ENCODE measurements at regions not wholly inside any gene's neighbourhood (a gene's known extent, or its start where the extent isn't known, plus 50 kb on each side); places are given as distances from the start of the nearest gene placed in this dataset.
A peak's percentile ranks its signal among the peaks of the same experiment; 100 is the strongest.

DNA sequence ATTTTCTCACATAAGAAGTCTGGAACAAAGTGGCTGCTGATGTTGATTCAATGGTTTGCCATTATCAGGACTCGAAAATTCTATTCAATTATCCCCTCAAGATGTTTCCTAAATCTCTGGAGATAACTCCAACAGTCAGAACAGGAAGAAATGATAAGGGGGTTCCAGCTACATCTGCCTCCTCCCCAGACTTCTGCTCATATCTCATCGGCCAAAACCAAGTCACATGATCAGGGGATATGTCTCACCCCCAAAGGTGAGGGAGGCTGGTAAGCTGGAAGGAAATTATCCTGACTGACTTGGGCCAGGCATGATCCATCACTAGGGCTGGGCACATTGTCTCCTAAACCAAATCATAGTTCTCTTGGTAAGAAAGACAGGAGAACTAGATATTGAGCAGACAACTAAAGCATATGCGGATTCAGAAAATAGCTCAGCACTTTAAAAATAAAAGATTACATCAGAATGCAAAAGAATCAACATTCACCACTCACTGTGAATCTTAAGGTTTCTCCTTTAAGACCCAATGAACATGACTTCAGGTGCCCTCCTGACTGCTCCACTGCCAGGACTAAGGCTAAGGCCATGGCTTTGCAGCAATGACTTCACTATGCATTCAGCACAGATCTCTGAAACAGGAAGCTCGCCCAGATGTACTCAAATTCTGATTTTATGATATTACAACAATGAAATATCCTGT, 306.3 kb downstream of the ENC1 start:
- no peak overlapping the region for H3K9ac ChIP-seq (ENCODE audit: low read length in 3 of 3)
- FAIRE-seq = no peak

DNA sequence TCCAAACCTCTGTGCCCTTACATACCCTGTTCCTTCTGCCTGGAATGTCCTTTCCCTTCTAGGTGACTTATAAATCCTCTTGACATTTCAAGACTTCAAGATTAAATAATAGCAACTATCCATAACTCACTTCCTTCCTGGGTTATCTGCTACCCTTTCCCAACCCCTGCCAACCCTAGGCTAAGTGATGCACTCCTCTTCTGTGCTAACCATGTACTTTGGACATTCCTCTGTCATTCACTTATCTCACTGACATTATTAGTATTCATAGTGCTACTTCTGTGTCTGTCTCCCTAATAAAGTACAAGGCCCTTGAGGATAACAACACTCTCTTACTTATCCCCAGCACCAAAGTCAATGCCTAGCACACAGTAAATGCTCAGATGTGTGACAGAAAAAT, 307.1 kb downstream of the ENC1 start:
- Histone ChIP-seq H3K4me3 (ENCODE audit: low read length in 3 of 3) (no peak overlapping the region), H3K27ac (ENCODE audit: low read depth in 2 of 2, low read length in 2 of 2) (no peak overlapping the region), H3K9ac (ENCODE audit: low read length in 3 of 3) (no peak overlapping the region), H3K27me3 (ENCODE audit: control insufficient read depth, insufficient read depth, low read length) (no peaks in the 10 kb centered on the region), H3K36me3 (ENCODE audit: control insufficient read depth in 2 of 3, insufficient read depth in 3 of 3, low read length in 3 of 3) (no peaks in the 10 kb centered on the region), H3K9me3 (ENCODE audit: control insufficient read depth in 2 of 3, insufficient read depth in 1 of 3, low read length in 3 of 3) (no peaks in the 10 kb centered on the region), H3K4me1 (ENCODE audit: control insufficient read depth in 2 of 3, insufficient read depth in 2 of 3, low read depth in 1 of 3, low read length in 3 of 3) (no peaks in the 10 kb centered on the region)
- FAIRE-seq = no peak
- TF ChIP-seq, protein P1, sequence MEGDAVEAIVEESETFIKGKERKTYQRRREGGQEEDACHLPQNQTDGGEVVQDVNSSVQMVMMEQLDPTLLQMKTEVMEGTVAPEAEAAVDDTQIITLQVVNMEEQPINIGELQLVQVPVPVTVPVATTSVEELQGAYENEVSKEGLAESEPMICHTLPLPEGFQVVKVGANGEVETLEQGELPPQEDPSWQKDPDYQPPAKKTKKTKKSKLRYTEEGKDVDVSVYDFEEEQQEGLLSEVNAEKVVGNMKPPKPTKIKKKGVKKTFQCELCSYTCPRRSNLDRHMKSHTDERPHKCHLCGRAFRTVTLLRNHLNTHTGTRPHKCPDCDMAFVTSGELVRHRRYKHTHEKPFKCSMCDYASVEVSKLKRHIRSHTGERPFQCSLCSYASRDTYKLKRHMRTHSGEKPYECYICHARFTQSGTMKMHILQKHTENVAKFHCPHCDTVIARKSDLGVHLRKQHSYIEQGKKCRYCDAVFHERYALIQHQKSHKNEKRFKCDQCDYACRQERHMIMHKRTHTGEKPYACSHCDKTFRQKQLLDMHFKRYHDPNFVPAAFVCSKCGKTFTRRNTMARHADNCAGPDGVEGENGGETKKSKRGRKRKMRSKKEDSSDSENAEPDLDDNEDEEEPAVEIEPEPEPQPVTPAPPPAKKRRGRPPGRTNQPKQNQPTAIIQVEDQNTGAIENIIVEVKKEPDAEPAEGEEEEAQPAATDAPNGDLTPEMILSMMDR (IDR thresholded peaks at IDR 0.05; ENCODE audit: borderline replicate concordance, extremely low read depth, insufficient read depth) = no peak
- intact Hi-C loops (cut with DNase I) = no loop called here
- DNase-seq = no peak

More for the DNA sequence above, 306.3 kb downstream of the ENC1 start:
- DNase-seq = no peak
- Histone ChIP-seq H3K27ac (ENCODE audit: low read depth in 2 of 2, low read length in 2 of 2) (no peak overlapping the region), H3K9me3 (ENCODE audit: control insufficient read depth in 2 of 3, insufficient read depth in 1 of 3, low read length in 3 of 3) (no peaks in the 10 kb centered on the region), H3K4me3 (ENCODE audit: low read length in 3 of 3) (no peak overlapping the region), H3K4me1 (ENCODE audit: control insufficient read depth in 2 of 3, insufficient read depth in 2 of 3, low read depth in 1 of 3, low read length in 3 of 3) (no peaks in the 10 kb centered on the region), H3K27me3 (ENCODE audit: control insufficient read depth, insufficient read depth, low read length) (no peaks in the 10 kb centered on the region), H3K36me3 (ENCODE audit: control insufficient read depth in 2 of 3, insufficient read depth in 3 of 3, low read length in 3 of 3) (no peaks in the 10 kb centered on the region)
- intact Hi-C loops (cut with DNase I) = no loop called here
- TF ChIP-seq, protein P1 (IDR thresholded peaks at IDR 0.05; ENCODE audit: borderline replicate concordance, extremely low read depth, insufficient read depth) = no peak

DNA sequence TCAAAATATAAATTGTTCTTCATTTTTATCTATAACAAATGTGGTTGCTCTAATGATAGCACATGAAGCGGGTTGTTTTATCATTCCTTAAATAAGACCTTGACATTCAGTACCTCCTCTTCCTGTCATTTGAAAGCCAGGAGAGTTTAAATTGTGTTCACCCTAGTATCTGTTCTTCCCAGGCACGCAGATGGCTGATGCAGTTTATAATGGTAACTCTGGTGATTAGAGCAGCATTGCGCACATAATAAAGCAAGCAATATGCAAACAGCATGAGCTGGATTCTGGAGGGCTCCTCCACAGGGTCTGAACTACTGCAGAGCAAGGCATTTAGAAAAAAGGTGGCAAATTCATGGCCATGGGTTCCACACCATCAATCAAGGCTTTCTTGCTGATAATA, 307.8 kb downstream of the ENC1 start:
- H3K9me3 ChIP-seq (ENCODE audit: control insufficient read depth in 2 of 3, insufficient read depth in 1 of 3, low read length in 3 of 3) = no peaks in the 10 kb centered on the region
- intact Hi-C loops (cut with DNase I) = no loop called here
- H3K36me3 ChIP-seq (ENCODE audit: control insufficient read depth in 2 of 3, insufficient read depth in 3 of 3, low read length in 3 of 3) = no peaks in the 10 kb centered on the region
- no peak overlapping the region for H3K4me3 ChIP-seq (ENCODE audit: low read length in 3 of 3)
- no peak overlapping the region for H3K9ac ChIP-seq (ENCODE audit: low read length in 3 of 3)
- H3K27me3 ChIP-seq (ENCODE audit: control insufficient read depth, insufficient read depth, low read length) = no peaks in the 10 kb centered on the region
- H3K27ac ChIP-seq (ENCODE audit: low read depth in 2 of 2, low read length in 2 of 2) = no peak overlapping the region
- FAIRE-seq (no peak), DNase-seq (no peak)
- H3K4me1 ChIP-seq (ENCODE audit: control insufficient read depth in 2 of 3, insufficient read depth in 2 of 3, low read depth in 1 of 3, low read length in 3 of 3) = no peaks in the 10 kb centered on the region
- TF ChIP-seq, protein P1 (IDR thresholded peaks at IDR 0.05; ENCODE audit: borderline replicate concordance, extremely low read depth, insufficient read depth) = no peak

DNA sequence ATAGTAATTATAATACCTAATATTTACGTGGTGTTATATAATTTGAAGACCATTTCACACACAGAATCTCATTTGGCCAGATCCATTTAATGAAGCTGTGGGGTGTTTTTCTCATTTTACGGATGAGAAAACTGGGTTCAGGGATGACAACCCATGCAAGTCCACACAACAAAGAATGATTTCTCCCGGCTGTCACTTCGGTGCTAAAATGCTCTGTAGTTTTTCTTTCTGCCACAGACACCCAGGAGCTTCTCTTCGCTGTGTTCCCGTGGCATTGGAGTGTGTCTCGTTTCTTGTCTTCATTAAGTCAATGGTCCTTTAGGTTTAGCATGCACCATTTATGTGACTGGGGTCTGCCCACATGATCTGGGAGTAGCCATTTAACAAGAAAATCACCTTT, 308.5 kb downstream of the ENC1 start:
- Histone ChIP-seq H3K9ac (ENCODE audit: low read length in 3 of 3) (no peak overlapping the region), H3K4me3 (ENCODE audit: low read length in 3 of 3) (no peak overlapping the region), H3K27me3 (ENCODE audit: control insufficient read depth, insufficient read depth, low read length) (no peaks in the 10 kb centered on the region), H3K36me3 (ENCODE audit: control insufficient read depth in 2 of 3, insufficient read depth in 3 of 3, low read length in 3 of 3) (no peaks in the 10 kb centered on the region), H3K9me3 (ENCODE audit: control insufficient read depth in 2 of 3, insufficient read depth in 1 of 3, low read length in 3 of 3) (no peaks in the 10 kb centered on the region), H3K4me1 (ENCODE audit: control insufficient read depth in 2 of 3, insufficient read depth in 2 of 3, low read depth in 1 of 3, low read length in 3 of 3) (no peaks in the 10 kb centered on the region), H3K27ac (ENCODE audit: low read depth in 2 of 2, low read length in 2 of 2) (no peak overlapping the region)
- DNase-seq = peak in 3 of 5 donors; percentile 27 to 60 (median 48)
- intact Hi-C loops (cut with DNase I) = no loop called here
- TF ChIP-seq, protein P1 (IDR thresholded peaks at IDR 0.05; ENCODE audit: borderline replicate concordance, extremely low read depth, insufficient read depth) = no peak
- FAIRE-seq = no peak

Data from kidney (tissue), 13 donors.